ENCODE measurements at regions not wholly inside any gene's neighbourhood (a gene's known extent, or its start where the extent isn't known, plus 50 kb on each side); places are given as distances from the start of the nearest gene placed in this dataset.

DNA sequence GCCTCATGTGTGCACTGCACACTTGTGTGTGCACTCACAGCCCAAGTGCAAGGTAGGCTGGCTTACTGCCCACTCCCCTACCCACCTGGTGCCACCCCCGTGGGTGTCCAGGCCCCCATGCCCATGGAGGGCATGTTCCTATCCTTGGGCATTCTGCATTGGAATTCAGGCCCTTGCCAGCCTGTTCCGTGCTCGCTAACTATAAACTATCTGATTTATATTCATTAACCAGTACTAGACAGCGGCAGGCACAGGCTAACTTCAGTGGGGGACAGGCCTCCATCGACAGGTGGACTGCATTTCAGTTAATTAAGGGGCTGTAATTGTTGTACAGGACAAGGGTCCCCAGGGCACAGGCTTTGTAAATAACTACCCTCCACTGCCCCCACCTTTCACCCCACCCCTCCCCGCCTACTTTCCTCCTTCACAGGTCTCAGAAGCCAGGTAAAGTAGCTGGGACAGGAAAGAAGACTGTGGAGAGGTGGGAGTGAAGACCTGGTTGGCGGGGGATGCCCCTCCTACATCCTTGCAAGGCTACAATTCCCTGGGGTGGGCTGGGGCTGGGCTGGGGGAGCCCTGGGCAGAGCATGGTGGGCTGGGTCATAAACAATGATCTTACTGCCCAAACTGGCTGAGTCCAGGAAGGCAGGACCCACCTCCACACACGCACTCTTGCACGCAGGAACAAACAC, 119.0 kb upstream of the LHX1 start:
- no peak for DNase-seq

DNA sequence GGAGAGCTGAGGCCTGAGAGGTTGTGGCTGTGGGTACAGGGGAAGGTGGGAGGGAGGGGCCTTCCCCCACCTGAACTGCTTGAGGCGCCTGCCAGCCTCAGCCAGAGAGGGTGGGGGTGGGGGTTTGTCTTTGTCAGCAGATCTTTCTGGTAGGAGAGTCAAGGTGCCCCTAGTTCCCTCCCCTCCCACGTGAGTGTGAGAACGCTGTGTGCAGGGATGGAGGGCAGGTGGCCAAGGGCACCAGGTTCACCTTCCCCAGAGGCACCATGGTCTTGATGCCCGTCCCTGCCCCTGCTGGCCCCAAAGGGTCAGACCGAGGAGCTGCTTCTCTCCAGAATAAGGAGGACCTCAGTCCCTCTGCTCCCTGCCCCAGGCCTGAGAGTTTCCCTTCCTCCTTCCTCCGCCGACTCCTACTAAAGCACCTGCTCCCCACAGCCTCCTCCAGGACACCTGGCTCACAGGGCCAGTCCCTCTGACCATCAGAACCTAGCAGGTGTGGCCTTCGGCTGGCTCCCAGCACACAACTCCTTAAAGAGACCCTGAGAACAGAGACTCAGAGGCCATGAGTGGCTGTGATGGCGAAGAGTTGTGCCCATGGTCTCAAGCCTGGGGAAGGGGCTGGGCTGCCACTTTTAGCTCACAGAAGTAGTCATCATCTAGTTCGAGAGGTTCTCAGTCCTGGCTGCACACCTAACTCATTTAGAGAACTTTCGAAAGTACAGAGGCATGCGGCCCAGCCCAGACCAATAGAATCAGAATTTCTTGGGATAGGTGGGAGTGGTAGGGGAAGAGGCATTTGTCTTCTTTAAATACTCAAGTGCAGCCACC, 113.2 kb upstream of the LHX1 start:
- no peak for DNase-seq

DNA sequence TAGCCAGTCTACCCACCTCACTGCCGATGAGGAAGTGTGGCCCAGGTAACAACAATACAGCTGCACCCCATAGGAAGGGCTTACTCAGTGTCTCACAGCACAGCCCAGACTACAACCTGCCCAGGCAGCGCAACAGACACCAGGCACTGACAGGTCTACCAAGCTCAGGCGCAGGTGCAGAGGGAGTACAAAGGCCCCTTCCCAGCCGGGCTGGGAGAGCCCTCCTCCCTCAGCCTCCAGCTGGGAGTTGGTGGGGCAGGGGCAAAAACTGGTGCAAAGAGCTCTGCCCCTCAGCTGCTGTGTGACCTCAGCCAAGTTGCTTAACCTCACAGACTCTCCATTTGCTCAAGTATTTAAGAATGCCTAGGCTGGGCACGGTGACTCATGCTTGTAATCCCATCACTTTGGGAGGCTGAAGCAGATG, 112.6 kb upstream of the LHX1 start:
- DNase-seq, result no peak

DNA sequence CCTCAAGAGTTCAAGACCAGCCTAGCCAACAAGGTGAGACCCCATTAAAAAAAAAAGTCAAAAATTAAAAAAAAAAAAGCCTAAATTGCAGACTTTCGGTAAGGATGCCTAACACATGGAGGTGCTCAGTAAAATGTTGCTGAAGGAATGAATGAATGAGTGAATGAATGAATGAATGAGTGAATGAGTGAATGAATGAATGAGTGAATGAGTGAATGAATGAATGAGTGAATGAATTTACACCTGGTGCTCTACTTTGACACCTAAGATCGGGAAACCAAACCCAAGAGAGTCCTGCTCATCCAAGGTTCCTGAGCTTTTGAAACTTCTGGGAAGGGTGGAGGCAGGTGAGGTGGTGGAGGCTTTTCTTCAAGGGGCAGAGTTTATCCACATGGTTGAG, 112.2 kb upstream of the LHX1 start:
- no peak for DNase-seq

DNA sequence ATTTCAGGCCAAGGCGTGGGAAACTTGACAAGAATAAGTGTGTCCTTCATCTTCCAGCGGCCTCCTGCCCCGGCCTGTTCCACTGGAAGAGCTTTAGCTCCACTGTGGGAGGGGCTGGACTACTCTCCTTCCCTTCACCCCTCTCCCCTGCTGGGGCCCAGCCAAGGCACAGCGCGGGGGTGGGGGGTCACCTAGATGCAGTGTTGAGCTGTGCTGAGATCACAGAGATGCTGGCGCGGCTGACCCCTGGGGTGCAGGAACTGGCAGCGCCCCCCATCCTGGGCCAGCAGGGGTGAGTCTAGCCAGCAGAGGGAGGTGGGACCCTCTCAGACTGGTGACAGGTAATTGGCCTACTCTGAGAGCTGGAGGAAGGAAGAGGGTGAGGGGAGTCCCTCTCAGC, 111.8 kb upstream of the LHX1 start:
- DNase-seq, result no peak

DNA sequence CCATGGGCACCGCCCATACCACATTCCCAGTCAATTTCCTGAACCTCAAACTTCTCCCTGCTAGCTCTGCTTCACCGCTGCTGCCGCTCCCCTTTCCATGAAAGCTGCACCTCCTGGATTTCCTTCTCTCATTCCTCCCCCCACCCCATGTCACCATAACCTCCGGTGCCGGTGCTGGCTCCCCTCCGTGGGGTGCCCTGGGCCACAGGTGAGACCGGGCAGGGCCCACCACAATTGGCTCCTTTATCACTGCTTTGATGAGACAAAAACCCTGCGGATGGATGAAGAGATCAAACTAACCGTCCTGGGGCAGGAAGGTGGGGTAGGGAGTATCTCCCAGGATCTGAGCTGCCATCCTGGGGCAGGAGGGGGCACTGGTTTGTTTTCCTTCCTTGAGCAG, 111.3 kb upstream of the LHX1 start:
- DNase-seq, result no peak

DNA sequence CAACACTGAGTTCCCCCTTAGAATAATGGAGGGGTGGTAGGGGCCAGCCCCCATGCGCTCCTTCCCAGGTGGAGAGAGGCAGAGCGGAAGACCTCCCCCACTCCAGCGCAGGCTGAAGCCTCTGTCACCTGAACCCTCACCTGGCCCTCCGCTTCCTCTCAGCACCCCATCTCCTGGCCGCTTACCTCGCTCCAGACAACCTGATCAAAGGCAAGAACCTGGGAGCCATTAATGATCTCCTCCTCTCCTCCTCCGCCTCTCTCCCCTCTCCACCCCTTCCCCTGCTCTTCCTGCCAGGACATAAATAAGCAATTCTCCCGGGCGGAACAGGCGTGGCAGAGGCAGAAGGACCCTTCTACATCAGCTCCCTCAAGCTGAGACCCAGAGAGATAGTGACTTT, 110.2 kb upstream of the LHX1 start:
- no peak for DNase-seq

DNA sequence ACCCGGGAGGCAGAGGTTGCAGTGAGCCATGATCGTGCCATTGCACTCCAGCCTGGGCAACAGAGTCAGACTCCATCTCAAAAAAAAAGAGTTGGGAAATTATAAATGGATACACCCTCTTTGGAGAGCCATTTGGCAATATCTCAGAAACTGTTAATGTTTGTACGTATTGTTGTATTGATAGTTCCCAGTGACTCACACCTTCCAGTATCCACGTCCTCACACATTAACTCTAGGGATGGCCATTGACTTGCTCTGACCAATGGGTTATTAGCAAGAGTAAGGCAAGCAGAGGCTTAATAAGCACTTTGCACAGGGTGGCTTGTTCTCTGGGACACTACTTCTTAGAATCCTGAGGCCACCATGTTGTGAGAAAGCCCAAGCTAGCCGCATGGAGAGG, 107.6 kb upstream of the LHX1 start:
- DNase-seq, result no peak

DNA sequence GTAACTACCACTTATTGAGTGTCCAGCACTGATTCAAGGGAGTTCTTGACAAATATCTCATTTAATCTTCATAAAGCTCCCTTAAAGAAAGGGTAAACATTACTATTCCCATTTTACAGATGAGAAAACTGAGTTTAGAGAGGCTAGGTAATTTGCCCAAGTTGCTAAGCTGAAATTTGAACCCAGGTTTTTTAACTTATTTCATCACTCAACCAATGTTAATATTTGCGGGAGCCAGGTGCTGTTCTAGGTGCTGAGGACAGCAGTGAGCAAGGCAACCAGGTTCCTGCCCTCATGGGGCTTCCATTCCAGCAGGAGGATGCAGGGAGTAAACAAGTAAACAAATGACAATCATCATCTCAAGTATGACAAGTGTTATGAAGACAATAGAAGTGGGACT, 104.0 kb upstream of the LHX1 start:
- no peak for DNase-seq

DNA sequence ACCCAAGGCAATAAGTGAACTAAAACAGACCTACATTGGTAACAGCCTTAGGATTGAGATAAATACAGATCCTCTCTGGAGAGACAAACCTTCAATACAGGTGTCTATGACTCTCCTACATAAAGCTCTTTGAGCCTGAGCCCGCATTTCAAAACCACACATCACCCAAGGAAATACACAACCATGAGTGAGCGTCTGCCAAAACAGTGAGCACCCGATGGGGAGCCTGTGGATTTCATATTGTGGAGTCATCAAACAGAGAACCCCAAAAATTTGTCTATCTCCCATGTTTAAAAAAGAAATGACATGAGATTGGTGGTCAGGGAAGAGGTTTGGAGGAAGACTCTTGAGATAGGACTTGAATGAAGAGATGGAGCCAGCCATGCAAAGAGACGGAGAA, 102.2 kb upstream of the LHX1 start:
- no peak for DNase-seq

DNA sequence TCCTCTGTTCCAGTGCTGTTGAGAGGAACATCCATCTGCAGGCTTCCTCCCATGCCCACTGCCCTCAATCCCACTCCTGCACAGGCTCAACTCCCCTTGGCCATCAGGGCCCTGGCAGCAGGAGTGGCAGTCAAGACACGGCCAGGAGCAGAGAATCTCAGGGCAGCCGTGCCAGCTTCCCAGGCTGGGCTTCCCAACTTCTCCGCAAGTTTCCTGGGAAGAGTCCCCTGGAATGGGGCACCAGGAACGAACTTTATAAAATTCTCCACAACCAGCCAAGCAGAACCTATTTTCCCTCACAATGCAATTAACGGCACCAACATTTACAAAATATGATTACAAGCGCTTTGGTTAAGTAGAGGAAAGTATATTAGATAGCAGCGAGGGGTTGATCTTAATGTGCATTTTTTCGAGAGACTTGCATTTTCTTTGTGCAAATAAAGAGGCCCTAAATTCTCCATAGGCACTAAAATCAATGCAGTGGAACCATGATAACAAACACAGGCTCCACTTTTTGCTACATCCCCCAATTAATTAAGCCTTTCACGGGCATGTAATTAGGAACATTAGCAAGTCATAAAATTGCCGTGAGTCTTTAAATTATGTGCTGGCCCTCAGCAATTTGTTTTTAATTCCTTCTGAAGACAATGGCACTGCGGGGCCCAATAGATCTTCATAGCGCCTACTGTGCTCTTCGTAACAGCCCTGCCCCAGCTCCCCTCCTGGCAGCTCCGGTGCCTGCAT, 99.9 kb upstream of the LHX1 start:
- DNase-seq, result no peak

DNA sequence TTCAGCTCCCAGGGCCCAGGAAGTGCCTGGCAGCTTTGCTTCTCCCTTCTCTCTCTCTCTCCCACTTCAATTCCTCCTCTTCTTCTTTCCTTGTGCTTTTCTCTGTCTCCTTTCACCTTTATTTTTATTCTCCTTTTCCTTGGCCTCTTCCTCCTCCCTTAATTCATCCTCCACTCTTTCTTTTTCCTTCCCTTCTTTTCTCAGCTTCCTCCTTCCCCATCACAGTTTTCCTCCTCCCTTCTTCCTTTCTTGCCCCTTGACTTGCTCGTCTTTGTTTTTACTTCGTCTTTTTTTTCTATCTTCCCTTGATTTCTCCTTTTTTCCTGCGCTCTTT, 99.4 kb upstream of the LHX1 start:
- no peak for DNase-seq

DNA sequence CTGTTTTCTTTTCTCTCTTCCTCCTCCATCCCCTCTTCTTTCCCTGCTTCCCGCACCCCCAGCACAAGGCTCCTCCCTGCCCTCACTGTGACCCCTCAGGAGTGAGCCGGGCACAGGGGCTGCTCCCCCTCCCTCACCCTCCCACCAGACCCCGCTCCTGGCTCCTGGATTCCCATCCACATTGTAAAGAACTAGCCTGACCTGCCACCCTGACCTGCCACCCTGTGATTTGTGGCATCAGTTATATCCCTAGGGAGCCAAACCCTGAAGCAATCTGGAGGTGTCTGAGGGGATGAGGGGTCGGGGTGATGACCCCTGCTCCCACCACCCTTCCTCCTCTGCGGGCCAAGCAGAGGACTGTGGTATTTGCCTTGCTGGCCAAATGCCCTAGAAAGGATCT, 98.0 kb upstream of the LHX1 start:
- DNase-seq, result no peak

DNA sequence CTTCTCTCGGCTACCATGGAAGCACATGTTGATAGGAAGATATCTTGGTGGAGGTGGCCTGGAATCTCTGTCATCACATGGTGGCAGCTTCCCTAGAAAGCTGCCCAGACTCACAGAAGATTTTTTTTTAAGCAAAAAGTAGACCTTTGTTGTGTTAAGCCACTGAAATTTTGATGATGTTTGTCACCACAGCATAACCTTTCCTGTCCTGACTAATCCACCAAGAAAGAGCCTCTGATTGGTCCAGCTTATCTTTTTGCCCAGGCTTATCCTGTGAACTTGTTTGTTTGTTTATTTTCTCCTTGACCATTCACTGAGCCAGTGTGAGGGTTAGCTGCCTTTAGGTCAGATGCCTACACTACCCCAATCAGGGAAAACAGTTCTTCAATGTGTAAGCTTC, 96.5 kb upstream of the LHX1 start:
- no peak for DNase-seq

DNA sequence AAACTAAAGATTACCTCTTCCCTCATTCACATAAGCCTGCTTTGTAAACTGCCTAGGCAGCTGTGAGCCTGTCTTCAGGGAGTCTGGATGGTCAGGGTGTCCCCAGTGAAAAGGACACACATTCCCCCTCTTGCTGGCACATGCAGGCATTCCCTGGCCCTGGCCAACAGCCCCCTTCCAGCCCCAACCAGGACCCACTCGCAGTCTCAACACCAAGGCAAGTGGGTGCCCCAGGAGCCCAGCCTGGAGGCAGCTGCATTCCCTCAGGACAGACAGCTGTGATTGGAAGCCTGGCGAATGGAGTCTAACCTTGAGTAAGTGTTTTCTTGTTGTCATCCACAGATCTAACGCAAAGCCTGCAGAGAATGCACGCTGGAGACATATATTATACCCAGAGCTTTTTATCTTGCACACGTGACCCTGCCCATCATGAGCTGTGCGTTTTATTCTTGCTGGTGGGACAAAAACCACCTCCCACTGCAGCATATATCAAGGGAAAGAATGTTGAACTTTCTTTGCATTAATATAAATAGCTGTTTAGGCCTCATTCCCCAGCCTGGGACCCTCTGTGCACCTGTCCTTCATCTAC, 95.0 kb upstream of the LHX1 start:
- DNase-seq, result no peak

DNA sequence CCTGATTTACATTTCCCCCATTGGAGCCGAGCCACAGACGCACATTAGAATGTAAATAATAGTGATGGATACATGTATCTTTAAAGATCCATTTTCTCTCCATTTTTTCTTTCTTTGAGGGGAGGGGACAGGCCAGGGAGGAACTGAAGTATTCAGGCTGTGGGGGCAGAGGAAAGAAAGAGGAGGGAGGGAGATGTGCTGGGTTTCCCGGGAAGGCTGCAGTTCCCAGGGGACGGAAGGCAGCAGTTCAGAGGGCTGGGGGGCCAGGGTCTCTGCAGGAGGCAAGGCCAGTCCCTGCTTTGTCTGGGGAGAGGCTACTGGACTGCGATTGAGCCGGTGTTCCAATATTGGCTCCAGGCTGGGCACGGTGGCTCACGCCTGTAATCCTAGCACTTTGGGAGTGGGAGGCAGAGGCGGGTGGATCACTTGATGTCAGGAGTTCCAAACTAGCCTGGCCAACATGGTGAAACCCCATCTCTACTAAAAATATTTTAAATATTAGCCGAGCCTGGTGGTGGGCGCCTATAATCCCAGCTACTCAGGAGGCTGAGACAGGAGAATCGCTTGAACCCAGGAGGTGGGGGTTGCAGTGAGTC, 94.2 kb upstream of the LHX1 start:
- no peak for DNase-seq

DNA sequence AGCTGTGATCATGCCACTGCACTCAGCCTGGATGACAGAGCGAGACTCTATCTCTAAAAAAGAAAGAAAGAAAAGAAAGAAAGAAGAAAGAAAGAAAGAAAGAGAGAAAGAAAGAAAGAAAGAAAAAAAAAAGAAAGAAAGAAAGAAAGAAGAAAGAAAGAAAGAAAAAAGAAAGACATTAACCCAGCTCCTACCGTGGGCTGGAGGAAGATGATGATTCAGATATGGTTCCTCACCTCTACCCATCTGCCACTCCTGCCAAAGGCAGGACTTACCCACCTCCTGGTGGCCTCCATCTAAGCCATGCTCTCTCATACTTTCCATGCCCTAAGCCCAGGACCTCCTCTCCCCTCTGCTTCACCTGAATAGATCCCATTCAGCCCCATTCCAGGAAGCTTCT, 93.3 kb upstream of the LHX1 start:
- no peak for DNase-seq

DNA sequence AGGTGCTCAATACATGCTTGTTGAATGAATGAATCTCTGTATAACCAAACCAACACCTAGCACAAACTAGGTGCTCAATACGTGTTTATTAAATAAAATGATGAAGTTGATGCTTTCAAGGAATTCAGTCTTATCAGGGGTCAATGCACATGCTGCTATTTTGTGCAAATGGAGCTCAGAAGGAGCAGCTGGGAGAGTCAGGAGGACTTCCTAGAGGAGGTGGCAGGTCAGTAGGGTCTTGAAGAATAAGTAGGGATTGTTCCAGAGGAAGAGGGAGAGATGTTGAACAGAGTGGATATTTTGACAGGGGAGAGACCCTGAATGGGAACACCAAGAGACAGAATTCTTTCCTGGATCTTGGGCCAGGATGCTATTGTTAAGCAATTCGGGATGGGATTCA, 92.7 kb upstream of the LHX1 start:
- DNase-seq, result no peak

DNA sequence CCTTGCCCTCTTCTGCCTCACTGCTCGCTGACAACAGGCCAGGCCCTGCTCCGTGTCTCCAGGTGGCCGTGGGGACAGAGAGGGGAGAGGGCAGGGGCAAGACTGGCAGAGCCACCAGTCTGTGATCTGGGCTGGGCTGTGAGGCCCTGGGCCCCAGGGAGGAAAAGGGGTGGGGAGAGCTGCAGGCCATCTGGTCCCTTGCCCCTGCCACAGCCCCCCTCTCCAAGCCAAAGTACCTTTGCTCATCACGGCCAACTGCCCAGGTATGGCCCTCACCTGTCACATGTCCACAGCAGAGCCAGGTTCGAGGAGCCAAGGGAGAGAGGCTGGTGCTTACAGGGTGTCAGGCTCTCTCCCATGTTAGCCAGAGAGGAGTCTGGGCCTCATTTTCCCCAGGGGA, 91.4 kb upstream of the LHX1 start:
- no peak for DNase-seq

DNA sequence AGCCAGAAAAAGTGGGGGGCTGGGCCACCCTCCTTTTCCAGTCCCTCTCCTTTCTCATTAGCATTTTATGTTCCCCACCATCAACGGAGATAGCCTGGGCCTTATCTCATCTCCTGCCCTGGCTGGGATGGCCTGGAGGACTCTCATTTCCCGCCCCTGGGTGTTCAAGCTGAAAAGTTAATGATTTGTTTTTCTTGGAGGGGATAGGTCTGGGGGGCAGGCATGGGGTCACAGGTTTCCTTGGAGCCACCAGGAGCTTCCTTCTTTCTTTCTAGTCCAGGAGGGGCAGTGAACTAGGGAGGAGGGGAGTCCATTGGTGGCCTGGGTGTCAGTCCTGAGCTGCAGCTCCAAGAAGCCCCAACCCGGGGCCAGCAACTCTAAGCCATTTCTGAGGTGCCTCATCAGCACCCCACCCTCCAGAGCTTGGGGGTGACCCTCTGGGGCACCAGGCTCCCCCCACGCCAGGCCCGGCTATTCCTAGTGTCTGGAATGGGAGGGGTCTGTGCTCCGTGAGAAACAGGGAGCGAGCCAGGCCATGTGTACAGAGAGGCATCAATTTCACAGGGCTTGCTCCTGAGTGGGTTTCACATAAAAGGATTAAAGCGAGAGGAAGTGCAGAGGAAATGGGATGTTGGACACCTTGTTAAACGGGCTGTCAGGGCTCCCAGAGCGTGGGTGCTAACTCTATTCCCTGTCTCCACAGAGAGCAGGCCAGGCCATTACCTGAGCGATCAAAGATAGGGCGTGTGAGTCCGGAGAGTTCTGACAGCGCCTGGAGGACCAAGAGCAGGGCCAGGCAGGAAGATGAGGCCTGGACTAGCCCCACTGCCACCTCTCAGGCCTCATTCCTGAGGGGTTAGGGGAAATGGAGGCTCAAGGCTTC, 90.6 kb upstream of the LHX1 start:
- DNase-seq, result no peak

DNA sequence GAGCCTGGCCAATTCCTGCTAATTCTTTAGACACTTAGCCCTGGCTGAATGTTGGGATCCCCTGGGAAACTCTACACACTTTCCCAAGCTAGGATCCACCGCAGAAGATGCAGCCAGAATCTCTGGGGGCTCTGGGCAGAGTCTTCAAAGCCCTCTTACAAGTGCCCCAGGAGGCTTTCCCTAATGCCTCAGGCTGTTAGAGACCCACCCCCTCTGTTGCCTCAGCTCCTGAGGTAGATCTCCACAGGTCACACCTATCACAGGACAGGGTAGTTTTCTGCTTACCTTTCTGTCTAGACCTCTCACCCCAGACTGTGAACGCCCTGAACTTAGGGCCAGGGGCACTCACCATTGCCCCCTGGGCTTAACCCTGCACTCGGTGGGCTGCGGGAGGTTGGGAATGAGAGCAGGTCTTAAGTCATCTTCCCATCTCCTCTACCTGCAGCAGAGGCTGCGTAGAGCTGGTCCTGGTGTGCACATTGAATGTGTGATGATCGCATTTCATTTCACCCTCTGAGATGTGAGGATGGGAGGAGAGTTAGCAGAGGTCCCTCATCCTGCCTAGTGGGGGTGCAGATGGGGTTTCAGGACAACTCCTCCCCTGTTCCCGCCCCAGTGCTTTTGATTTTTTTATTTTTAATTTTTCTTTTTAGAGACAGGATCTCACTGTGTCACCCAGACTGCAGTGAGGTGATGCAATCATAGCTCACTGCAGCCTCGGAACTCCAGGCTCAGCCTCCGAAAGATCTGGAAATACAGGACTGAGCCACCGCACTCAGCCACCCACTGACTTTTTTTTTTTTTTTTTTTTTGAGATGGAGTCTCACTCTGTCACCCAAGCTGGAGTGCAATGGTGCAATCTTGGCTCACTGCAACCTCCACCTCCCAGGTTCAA, 89.0 kb upstream of the LHX1 start:
- no peak for DNase-seq
